A673 (cell line): ENCODE measurements at regions not wholly inside any gene's neighbourhood (a gene's known extent, or its start where the extent isn't known, plus 50 kb on each side); places are given as distances from the start of the nearest gene placed in this dataset.

Experiments
- BruUV-seq: library from RNA; stranded (reverse); fragments of 400-500 nt; replicated peaks from 2 replicates; lab custom pipeline; 2021; lab: Mats Ljungman, UMichigan
- CTCF ChIA-PET: fragments of 300-600 bp; sonication (Branson Sonifier 250); formaldehyde crosslinking; loops from one replicate; lab custom pipeline; 2022; ENCODE audit warnings: antibody characterized with exemption; lab: Charles Lee
- POLR2A ChIA-PET: fragments of 300-600 bp; sonication (Branson Sonifier 250); formaldehyde crosslinking; loops from one replicate; lab custom pipeline; 2022; ENCODE audit warnings: antibody characterized with exemption; ENCODE audit not compliant: low non-redundant PET; lab: Charles Lee
- DNase-seq: peaks from one replicate; pipeline ENCODE4 v3.0.0-alpha.2; 2015; ENCODE audit warnings: low spot score
- H3K27ac ChIP-seq: fragments of 200-600 bp; sonication (generic); 2 replicates; pipeline ENCODE4 v1.5.1; 2016; ENCODE audit warnings: mixed run types, low read depth, mild to moderate bottlenecking, mixed read lengths, antibody characterized with exemption, low read length; ENCODE audit not compliant: poor library complexity, severe bottlenecking
- H3K27me3 ChIP-seq: fragments of 200-600 bp; sonication (generic); replicated peaks from 2 replicates; pipeline ENCODE4 v1.6.1; 2017; ENCODE audit warnings: mixed run types, low read depth, mild to moderate bottlenecking, mixed read lengths, antibody characterized with exemption, low read length; ENCODE audit not compliant: insufficient read depth, poor library complexity
- H3K36me3 ChIP-seq: fragments of 200-600 bp; sonication (generic); 2 replicates; pipeline ENCODE4 v1.6.1; 2016; ENCODE audit warnings: mixed run types, mild to moderate bottlenecking, mixed read lengths, antibody characterized with exemption, low read length; ENCODE audit not compliant: insufficient read depth, poor library complexity, severe bottlenecking
- H3K4me1 ChIP-seq: fragments of 200-600 bp; sonication (generic); 2 replicates; pipeline ENCODE4 v1.6.1; 2017; ENCODE audit warnings: mixed run types, mild to moderate bottlenecking, mixed read lengths, antibody characterized with exemption, low read length; ENCODE audit not compliant: insufficient read depth, poor library complexity, severe bottlenecking
- H3K4me3 ChIP-seq: fragments of 200-600 bp; sonication (generic); 2 replicates; pipeline ENCODE4 v1.5.1; 2016; ENCODE audit warnings: low read depth, mixed run types, mild to moderate bottlenecking, mixed read lengths, low read length; ENCODE audit not compliant: poor library complexity, severe bottlenecking
- H3K9me3 ChIP-seq: fragments of 200-600 bp; sonication (generic); 2 replicates; pipeline ENCODE4 v1.6.1; 2016; ENCODE audit warnings: mixed run types, low read depth, mild to moderate bottlenecking, mixed read lengths, antibody characterized with exemption, low read length; ENCODE audit not compliant: poor library complexity, severe bottlenecking
- EZH2 ChIP-seq: fragments of 200-600 bp; sonication (generic); IDR thresholded peaks from 2 replicates; pipeline ENCODE4 v1.6.1; 2017; ENCODE audit warnings: borderline replicate concordance, low read depth, mild to moderate bottlenecking, mixed read lengths, antibody characterized with exemption, low read length; ENCODE audit not compliant: poor library complexity, severe bottlenecking
- intact Hi-C: fragments of 100-400 bp; cut with micrococcal nuclease; formaldehyde crosslinking; loops from one replicate; pipeline ENCODE4 v1.10.0; 2022; ENCODE audit not compliant: unreplicated experiment
- TF ChIP-seq, protein P1 (sequence below): fragments of 300-800, 200-600 bp; sonication (generic); conservative IDR thresholded peaks from 2 replicates; pipeline ENCODE4 v1.5.1; 2017; ENCODE audit warnings: low read depth, mild to moderate bottlenecking, antibody characterized with exemption, low read length, moderate library complexity, mixed read lengths

DNA sequence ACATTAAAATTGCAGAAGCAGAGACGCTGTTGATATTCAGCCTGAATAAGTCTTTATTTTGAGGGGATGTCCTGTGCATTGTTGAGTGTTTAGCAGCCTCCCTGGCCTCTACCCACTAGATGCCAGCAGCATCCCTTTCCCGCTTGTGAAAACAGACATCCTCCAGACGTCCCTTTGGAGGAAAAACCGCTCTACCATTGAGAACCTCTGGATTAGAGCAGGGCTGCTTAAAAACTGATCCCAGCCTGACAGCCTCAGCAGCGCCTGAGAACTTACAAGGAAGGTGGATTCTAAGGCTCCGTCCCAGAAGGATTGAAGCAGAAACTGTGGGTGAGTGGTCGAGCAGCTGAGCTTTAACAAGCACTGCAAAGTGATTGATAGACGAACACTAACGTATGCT is 349.7 kb downstream of the CYRIA start:
- H3K9me3 ChIP-seq: no peaks in the 10 kb centered on the region
- TF ChIP-seq, protein P1, sequence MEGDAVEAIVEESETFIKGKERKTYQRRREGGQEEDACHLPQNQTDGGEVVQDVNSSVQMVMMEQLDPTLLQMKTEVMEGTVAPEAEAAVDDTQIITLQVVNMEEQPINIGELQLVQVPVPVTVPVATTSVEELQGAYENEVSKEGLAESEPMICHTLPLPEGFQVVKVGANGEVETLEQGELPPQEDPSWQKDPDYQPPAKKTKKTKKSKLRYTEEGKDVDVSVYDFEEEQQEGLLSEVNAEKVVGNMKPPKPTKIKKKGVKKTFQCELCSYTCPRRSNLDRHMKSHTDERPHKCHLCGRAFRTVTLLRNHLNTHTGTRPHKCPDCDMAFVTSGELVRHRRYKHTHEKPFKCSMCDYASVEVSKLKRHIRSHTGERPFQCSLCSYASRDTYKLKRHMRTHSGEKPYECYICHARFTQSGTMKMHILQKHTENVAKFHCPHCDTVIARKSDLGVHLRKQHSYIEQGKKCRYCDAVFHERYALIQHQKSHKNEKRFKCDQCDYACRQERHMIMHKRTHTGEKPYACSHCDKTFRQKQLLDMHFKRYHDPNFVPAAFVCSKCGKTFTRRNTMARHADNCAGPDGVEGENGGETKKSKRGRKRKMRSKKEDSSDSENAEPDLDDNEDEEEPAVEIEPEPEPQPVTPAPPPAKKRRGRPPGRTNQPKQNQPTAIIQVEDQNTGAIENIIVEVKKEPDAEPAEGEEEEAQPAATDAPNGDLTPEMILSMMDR: no peak
- TF ChIP-seq EZH2: no peak
- DNase-seq: no peak
- intact Hi-C loops: no loop called here
- ChIA-PET POLR2A (no interaction called here), CTCF (no interaction called here)
- no peaks in the 10 kb centered on the region for H3K4me1 ChIP-seq
- no peak overlapping the region for H3K27ac ChIP-seq
- H3K36me3 ChIP-seq: no peaks in the 10 kb centered on the region
- BruUV-seq: no TSS peak
- no peak overlapping the region for H3K4me3 ChIP-seq
- peaks cover 17% of the 10 kb centered on the region for H3K27me3 ChIP-seq

DNA sequence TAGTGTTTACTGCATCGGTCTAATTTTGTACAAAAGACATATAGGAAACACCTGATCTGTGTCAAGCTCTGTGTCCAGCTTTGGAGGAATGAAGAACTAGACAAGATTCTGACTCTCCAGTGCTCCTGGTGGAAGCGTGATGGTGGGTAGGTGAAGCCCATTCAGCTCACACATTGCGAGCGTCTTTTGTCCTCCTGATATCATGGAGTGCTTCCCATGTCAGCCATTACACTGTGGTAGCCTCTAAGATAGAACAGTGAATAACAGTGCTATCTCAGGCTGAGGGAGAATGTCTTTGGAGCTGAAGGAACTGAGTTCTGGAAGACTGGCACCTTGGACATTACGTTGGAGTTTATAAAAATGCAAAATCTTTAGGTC is 350.2 kb downstream of the CYRIA start:
- no peak overlapping the region for H3K27ac ChIP-seq
- intact Hi-C loops: no loop called here
- no peak overlapping the region for H3K4me3 ChIP-seq
- BruUV-seq: no TSS peak
- peaks cover 17% of the 10 kb centered on the region for H3K27me3 ChIP-seq
- H3K9me3 ChIP-seq: no peaks in the 10 kb centered on the region
- ChIA-PET POLR2A (no interaction called here), CTCF (no interaction called here)
- TF ChIP-seq EZH2: no peak
- no peak for DNase-seq
- no peaks in the 10 kb centered on the region for H3K36me3 ChIP-seq
- no peaks in the 10 kb centered on the region for H3K4me1 ChIP-seq

DNA sequence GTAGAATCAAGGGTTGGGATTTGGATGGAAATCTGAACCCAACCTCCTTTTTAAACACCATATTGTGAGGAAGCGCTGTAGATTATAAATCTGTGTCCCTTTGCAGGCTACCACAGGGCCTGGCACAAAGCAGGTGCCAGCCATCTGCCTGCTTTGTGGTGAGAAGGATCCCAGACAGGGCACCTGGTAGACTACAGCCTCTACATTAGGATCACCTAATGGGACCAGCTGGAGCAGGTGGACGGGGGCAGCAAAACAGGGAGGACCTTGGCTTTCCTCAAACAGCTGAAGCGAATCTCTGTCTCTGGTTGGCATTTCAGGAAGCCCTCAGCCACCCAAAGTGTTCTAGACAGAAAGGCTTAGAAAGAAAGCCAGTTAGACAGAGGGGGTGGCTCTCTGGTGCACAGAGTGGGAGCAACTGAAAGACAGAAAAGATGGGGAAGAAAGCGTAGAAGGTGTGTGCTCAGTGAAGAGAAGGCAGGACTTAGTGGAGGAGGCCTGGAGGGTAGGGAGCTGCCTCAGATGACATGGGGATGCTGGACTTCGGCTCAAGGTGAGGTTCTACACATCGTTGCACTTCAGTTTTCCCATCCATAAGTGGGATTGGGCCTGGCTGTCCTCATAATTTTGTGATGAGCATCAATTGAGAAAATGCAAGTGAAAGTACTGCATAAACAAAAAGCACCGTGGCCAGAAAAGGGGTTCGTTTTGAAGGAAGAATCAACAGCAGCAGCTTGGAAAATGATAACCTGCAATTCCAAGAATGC is 350.8 kb downstream of the CYRIA start:
- CTCF ChIA-PET: no interaction called here
- no peaks in the 10 kb centered on the region for H3K4me1 ChIP-seq
- no peaks in the 10 kb centered on the region for H3K36me3 ChIP-seq
- no peak overlapping the region for H3K27ac ChIP-seq
- DNase-seq: no peak
- no peaks in the 10 kb centered on the region for H3K9me3 ChIP-seq
- BruUV-seq: no TSS peak
- intact Hi-C loops: no loop called here
- POLR2A ChIA-PET: no interaction called here
- TF ChIP-seq, protein P1: no peak
- H3K4me3 ChIP-seq: no peak overlapping the region
- H3K27me3 ChIP-seq: peaks cover 18% of the 10 kb centered on the region

DNA sequence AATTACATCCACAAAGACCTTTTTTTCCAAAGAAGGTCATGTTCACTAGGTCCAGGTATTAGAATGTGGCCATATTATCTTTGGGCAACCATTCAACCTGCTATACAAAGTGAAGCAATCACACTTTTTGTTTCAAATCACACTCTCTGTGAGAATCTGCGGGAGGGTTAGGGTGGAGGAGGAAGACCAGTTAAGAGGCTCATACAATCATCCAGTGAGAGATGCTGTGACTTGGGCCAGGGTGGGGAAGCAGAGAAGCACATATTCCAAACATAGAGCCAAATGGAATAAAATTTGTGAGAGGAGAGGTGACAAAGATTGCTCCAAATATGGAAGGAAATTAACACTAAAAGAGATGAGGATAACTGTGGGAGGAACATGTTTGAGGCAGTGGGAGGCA is 351.6 kb downstream of the CYRIA start:
- ChIA-PET CTCF (no interaction called here), POLR2A (no interaction called here)
- intact Hi-C loops: no loop called here
- peaks cover 20% of the 10 kb centered on the region for H3K27me3 ChIP-seq
- no peak overlapping the region for H3K27ac ChIP-seq
- no peaks in the 10 kb centered on the region for H3K9me3 ChIP-seq
- no peak for TF ChIP-seq EZH2
- TF ChIP-seq, protein P1: no peak
- no TSS peak for BruUV-seq
- H3K4me1 ChIP-seq: no peaks in the 10 kb centered on the region
- no peak for DNase-seq
- no peaks in the 10 kb centered on the region for H3K36me3 ChIP-seq
- H3K4me3 ChIP-seq: no peak overlapping the region
